HepG2 (cell line): ENCODE measurements at regions not wholly inside any gene's neighbourhood (a gene's known extent, or its start where the extent isn't known, plus 50 kb on each side); places are given as distances from the start of the nearest gene placed in this dataset.

Experiments used
- ATAC-seq: fragments of 200-7000 bp; cut with Tn5 transposase; 3 replicates; pipeline ENCODE4 v1.9.1; 2020; ENCODE audit warnings: mild to moderate bottlenecking, moderate library complexity
- BruUV-seq: library from RNA; stranded (reverse); fragments of 400-500 nt; replicated peaks from 2 replicates; lab custom pipeline; 2021; lab: Mats Ljungman, UMichigan
- CTCF ChIA-PET: fragments of 300-600 bp; formaldehyde crosslinking; extraction: SDS; loops from one replicate; lab custom pipeline; 2021; ENCODE audit warnings: low total read pairs, inconsistent platforms, low intra/inter-chr PET ratio; lab: Yijun Ruan, JAX
- POLR2A ChIA-PET: fragments of 350-600 bp; sonication (Branson Sonifier 250); formaldehyde crosslinking; loops from one replicate; lab custom pipeline; 2020; ENCODE audit warnings: antibody characterized with exemption, inconsistent platforms; lab: Yijun Ruan, JAX
- DNase-seq: peaks from one replicate; pipeline ENCODE4 v3.0.0-alpha.2; 2015; ENCODE audit warnings: low spot score
- FAIRE-seq: peaks from 3 replicates; lab custom pipeline; 2011; peaks lifted over from hg19 to GRCh38; lab: Jason Lieb, UNC
- H2AFZ ChIP-seq: one replicate; pipeline ENCODE4 v1.6.1; 2011; ENCODE audit warnings: low read length, inconsistent platforms
- H3K27ac ChIP-seq: fragments of 300-600 bp; 3 replicates; pipeline ENCODE4 v1.8.0; 2011; ENCODE audit warnings: mixed run types, mild to moderate bottlenecking, mixed read lengths, low read length, inconsistent platforms; ENCODE audit not compliant: insufficient read depth; ENCODE audit errors: extremely low read length
- H3K27me3 ChIP-seq, 2 experiments: fragments of 200-600 bp in 1 of 2; 2 replicates in 1 of 2; 3 replicates in 1 of 2; pipeline versions ENCODE4 v1.6.0 to v1.8.0; 2011; ENCODE audit warnings: low read length in 2 of 2, mild to moderate bottlenecking in 2 of 2, moderate library complexity in 2 of 2, inconsistent platforms in 1 of 2; ENCODE audit not compliant: insufficient read depth in 2 of 2, control insufficient read depth in 1 of 2
- H3K36me3 ChIP-seq, 2 experiments: fragments of 200-600 bp in 1 of 2; replicated peaks in 1 of 2; 2 replicates in 1 of 2; 3 replicates in 1 of 2; pipeline versions ENCODE4 v1.5.1 to v1.8.0; 2011; ENCODE audit warnings: low read length in 2 of 2, inconsistent platforms in 1 of 2; ENCODE audit not compliant: insufficient read depth in 2 of 2, control insufficient read depth in 1 of 2
- H3K4me1 ChIP-seq: 2 replicates; pipeline ENCODE4 v1.5.1; 2012; ENCODE audit warnings: low read length, inconsistent platforms; ENCODE audit not compliant: insufficient read depth
- H3K4me2 ChIP-seq: 2 replicates; pipeline ENCODE4 v1.6.0; 2011; ENCODE audit warnings: low read depth, low read length, inconsistent platforms
- H3K4me3 ChIP-seq, 3 experiments: fragments of 200-600 bp in 1 of 3; sonication (generic), shearing (Covaris generic) in 1 of 3; replicated peaks in 1 of 3; 2 replicates each; pipeline ENCODE4 v1.5.1; 2011 to 2016; ENCODE audit warnings: low read length in 3 of 3, inconsistent platforms in 2 of 3, low read depth in 2 of 3, mild to moderate bottlenecking in 2 of 3, control low read depth in 1 of 3, mixed read lengths in 1 of 3; ENCODE audit not compliant: insufficient read depth in 1 of 3
- H3K79me2 ChIP-seq: one replicate; pipeline ENCODE4 v1.6.1; 2011; ENCODE audit warnings: low read length, inconsistent platforms; ENCODE audit not compliant: insufficient read depth
- H3K9ac ChIP-seq: 2 replicates; pipeline ENCODE4 v1.6.0; 2011; ENCODE audit warnings: mild to moderate bottlenecking, low read depth, low read length, inconsistent platforms; ENCODE audit not compliant: insufficient read depth
- H3K9me3 ChIP-seq: 2 replicates; pipeline ENCODE4 v1.5.1; 2012; ENCODE audit warnings: mild to moderate bottlenecking, low read length
- H4K20me1 ChIP-seq: 2 replicates; pipeline ENCODE4 v1.6.0; 2011; ENCODE audit warnings: inconsistent platforms, mild to moderate bottlenecking, low read length, moderate library complexity; ENCODE audit not compliant: insufficient read depth
- E2F5 ChIP-seq: sonication (generic); formaldehyde crosslinking; conservative IDR thresholded peaks from 2 replicates; pipeline ENCODE4 v1.4.0; 2020; ENCODE audit warnings: missing genetic modification reagents
- GPN1 ChIP-seq: sonication (generic); formaldehyde crosslinking; IDR thresholded peaks from 2 replicates; pipeline ENCODE4 v1.5.1; 2020; ENCODE audit warnings: missing genetic modification reagents, borderline replicate concordance
- ZBTB14 ChIP-seq: sonication (generic); formaldehyde crosslinking; IDR thresholded peaks from 2 replicates; pipeline ENCODE4 v1.4.0; 2020; ENCODE audit warnings: missing genetic modification reagents
- ZBTB20 ChIP-seq: sonication (generic); formaldehyde crosslinking; IDR thresholded peaks from 2 replicates; pipeline ENCODE4 v1.8.1; 2023; ENCODE audit warnings: missing genetic modification reagents, low read depth, mild to moderate bottlenecking, borderline replicate concordance
- ZNF891 ChIP-seq: sonication (generic); formaldehyde crosslinking; IDR thresholded peaks from 2 replicates; pipeline ENCODE4 v1.5.0; 2020; ENCODE audit warnings: mild to moderate bottlenecking, missing genetic modification reagents
- WGBS: methylation state at CpG from one replicate; pipeline ENCODE4 v1.1.6; 2017; ENCODE audit warnings: low lambda C conversion rate; 5-methylcytosine and 5-hydroxymethylcytosine counted together
- in situ Hi-C: cut with HindIII; loops from 2 replicates; pipeline ENCODE4 v1.10.0; 2017; ENCODE audit warnings: low pct_unique_long_range_greater_than_20kb; ENCODE audit not compliant: extremely low pct_ligation_motif_present
- intact Hi-C: fragments of 100-400 bp; cut with micrococcal nuclease; formaldehyde crosslinking; loops from one replicate; pipeline ENCODE4 v1.10.0; 2022; ENCODE audit not compliant: unreplicated experiment

GRCh38 chr5:112511920-112512319 lies 92.8 kb upstream of the EPB41L4A start:
- BruUV-seq: no TSS peak
- TF ChIP-seq ZNF891 (CRISPR knock-in tag) (no peak), E2F5 (no peak), GPN1 (no peak), ZBTB20 (CRISPR knock-in tag) (no peak)
- Histone ChIP-seq H3K9ac (no peak overlapping the region), H3K4me1 (no peaks in the 10 kb centered on the region), H2AFZ (no peak overlapping the region), H3K79me2 (no peaks in the 10 kb centered on the region), H3K9me3 (peaks cover 9% of the 10 kb centered on the region; the same call in 1 of the 2 replicates), H3K27ac (no peak overlapping the region), H3K4me2 (no peak overlapping the region), H4K20me1 (no peaks in the 10 kb centered on the region), H3K36me3 (no peaks in the 10 kb centered on the region), H3K4me3 (no peak overlapping the region), H3K27me3 (no peaks in the 10 kb centered on the region)
- ChIA-PET CTCF (no interaction called here), POLR2A (no interaction called here)
- intact Hi-C loops (no loop called here), in situ Hi-C loops (no loop called here)
- ATAC-seq (no peak), FAIRE-seq (no peak), DNase-seq (no peak)

GRCh38 chr5:112512901-112513300 lies 93.8 kb upstream of the EPB41L4A start:
- TF ChIP-seq ZBTB14 (CRISPR knock-in tag): no peak
- no TSS peak for BruUV-seq
- 0% methylated on average over 2 of the region's 2 CpGs for WGBS
- CTCF ChIA-PET: no interaction called here
- Histone ChIP-seq H4K20me1 (no peaks in the 10 kb centered on the region), H2AFZ (no peak overlapping the region), H3K27me3 (no peaks in the 10 kb centered on the region), H3K36me3 (no peaks in the 10 kb centered on the region), H3K9ac (no peak overlapping the region), H3K27ac (no peak overlapping the region), H3K4me2 (no peak overlapping the region), H3K79me2 (no peaks in the 10 kb centered on the region), H3K4me1 (no peaks in the 10 kb centered on the region), H3K9me3 (peaks cover 9% of the 10 kb centered on the region; the same call in 1 of the 2 replicates), H3K4me3 (no peak overlapping the region)
- POLR2A ChIA-PET: no interaction called here
- ATAC-seq (no peak), FAIRE-seq (no peak), DNase-seq (no peak)
- intact Hi-C loops: no loop called here
- in situ Hi-C loops: no loop called here
